WTC11 (cell line): ENCODE measurements at regions not wholly inside any gene's neighbourhood (a gene's known extent, or its start where the extent isn't known, plus 50 kb on each side); places are given as distances from the start of the nearest gene placed in this dataset.

Experiments used
- ATAC-seq: fragments of 200-7000 bp; cut with Tn5 transposase; 2 replicates; pipeline ENCODE4 v1.10.0; 2021; ENCODE audit warnings: mild to moderate bottlenecking, moderate library complexity
- CTCF ChIA-PET: fragments of 300-600 bp; sonication (Branson Sonifier 250); formaldehyde crosslinking; loops from one replicate; lab custom pipeline; 2021; ENCODE audit warnings: antibody characterized with exemption; lab: Charles Lee
- POLR2A ChIA-PET: fragments of 350-600 bp; sonication (Branson Sonifier 250); formaldehyde crosslinking; loops from one replicate; lab custom pipeline; 2021; ENCODE audit warnings: antibody characterized with exemption; lab: Charles Lee
- DNase-seq: peaks from one replicate; pipeline ENCODE4 v3.0.0; 2021; ENCODE audit warnings: low spot score
- H3K27ac Mint-ChIP-seq: 2 replicates; pipeline ENCODE4 v1.8.0; 2021; ENCODE audit warnings: mixed read lengths
- H3K27me3 Mint-ChIP-seq: 2 replicates; pipeline ENCODE4 v1.8.0; 2021; ENCODE audit warnings: low read depth, mild to moderate bottlenecking, moderate library complexity, mixed read lengths
- H3K36me3 Mint-ChIP-seq: 2 replicates; pipeline ENCODE4 v1.8.0; 2021; ENCODE audit warnings: mixed read lengths
- H3K4me1 Mint-ChIP-seq: 2 replicates; pipeline ENCODE4 v1.8.0; 2022; ENCODE audit warnings: mixed read lengths
- H3K4me3 Mint-ChIP-seq: 2 replicates; pipeline ENCODE4 v1.8.0; 2021; ENCODE audit warnings: mild to moderate bottlenecking, moderate library complexity, mixed read lengths
- H3K9me3 Mint-ChIP-seq: 2 replicates; pipeline ENCODE4 v1.8.0; 2021; ENCODE audit warnings: mixed read lengths
- AR ChIP-seq: fragments of 250-450 bp; sonication (Bioruptor Pico); IDR thresholded peaks from 2 replicates; pipeline ENCODE4 v1.9.0; 2021; ENCODE audit warnings: mild to moderate bottlenecking
- E2F1 ChIP-seq: sonication (generic); formaldehyde crosslinking; IDR thresholded peaks from 2 replicates; pipeline ENCODE4 v1.8.0; 2022; ENCODE audit warnings: mild to moderate bottlenecking, missing genetic modification reagents
- E2F4 ChIP-seq: sonication (generic); formaldehyde crosslinking; IDR thresholded peaks from 2 replicates; pipeline ENCODE4 v1.8.1; 2022; ENCODE audit warnings: low read depth, mild to moderate bottlenecking, moderate library complexity, missing genetic modification reagents, borderline replicate concordance
- ESRRA ChIP-seq: sonication (generic); formaldehyde crosslinking; IDR thresholded peaks from 2 replicates; pipeline ENCODE4 v1.8.1; 2022; ENCODE audit warnings: mild to moderate bottlenecking, missing genetic modification reagents, borderline replicate concordance
- GRHL2 ChIP-seq: fragments of 250-450 bp; sonication (Bioruptor Pico); IDR thresholded peaks from 2 replicates; pipeline ENCODE4 v1.8.0; 2022; ENCODE audit warnings: mild to moderate bottlenecking, moderate library complexity; ENCODE audit not compliant: insufficient replicate concordance, severe bottlenecking
- GTF2I ChIP-seq: fragments of 250-450 bp; sonication (Bioruptor Pico); conservative IDR thresholded peaks from 2 replicates; pipeline ENCODE4 v1.4.0; 2021; ENCODE audit warnings: mild to moderate bottlenecking
- JAZF1 ChIP-seq: fragments of 250-450 bp; sonication (Bioruptor Pico); IDR thresholded peaks from 2 replicates; pipeline ENCODE4 v1.9.0; 2021; ENCODE audit warnings: moderate library complexity, mild to moderate bottlenecking, inconsistent platforms
- KAT7 ChIP-seq: sonication (generic); formaldehyde crosslinking; IDR thresholded peaks from 2 replicates; pipeline ENCODE4 v1.8.1; 2023; ENCODE audit warnings: missing genetic modification reagents, mild to moderate bottlenecking, borderline replicate concordance
- MAX ChIP-seq: sonication (generic); formaldehyde crosslinking; IDR thresholded peaks from 2 replicates; pipeline ENCODE4 v1.8.0; 2022; ENCODE audit warnings: mild to moderate bottlenecking, missing genetic modification reagents
- MXD4 ChIP-seq: fragments of 250-450 bp; sonication (Bioruptor Pico); IDR thresholded peaks from 2 replicates; pipeline ENCODE4 v1.8.0; 2021; ENCODE audit warnings: mild to moderate bottlenecking, moderate library complexity, borderline replicate concordance
- NFYB ChIP-seq: sonication (generic); formaldehyde crosslinking; conservative IDR thresholded peaks from 2 replicates; pipeline ENCODE4 v1.8.0; 2022; ENCODE audit warnings: low read depth, missing genetic modification reagents
- NR1H2 ChIP-seq: sonication (generic); formaldehyde crosslinking; IDR thresholded peaks from 2 replicates; pipeline ENCODE4 v1.9.0; 2021; ENCODE audit warnings: mild to moderate bottlenecking, moderate library complexity, missing genetic modification reagents
- NR3C1 ChIP-seq: sonication (generic); formaldehyde crosslinking; conservative IDR thresholded peaks from 2 replicates; pipeline ENCODE4 v1.8.1; 2023; ENCODE audit warnings: low read depth, mild to moderate bottlenecking, missing genetic modification reagents
- RELA ChIP-seq: sonication (generic); formaldehyde crosslinking; IDR thresholded peaks from 2 replicates; pipeline ENCODE4 v1.8.1; 2022; ENCODE audit warnings: missing genetic modification reagents, mild to moderate bottlenecking, borderline replicate concordance
- USF2 ChIP-seq: sonication (generic); formaldehyde crosslinking; IDR thresholded peaks from 2 replicates; pipeline ENCODE4 v1.8.1; 2023; ENCODE audit warnings: mild to moderate bottlenecking, missing genetic modification reagents, moderate library complexity
- ZNF232 ChIP-seq: sonication (generic); formaldehyde crosslinking; IDR thresholded peaks from 2 replicates; pipeline ENCODE4 v1.8.0; 2022; ENCODE audit warnings: mild to moderate bottlenecking, missing genetic modification reagents
- ZNF423 ChIP-seq: fragments of 250-450 bp; sonication (Bioruptor Pico); IDR thresholded peaks from 2 replicates; pipeline ENCODE4 v2.1.2; 2022; ENCODE audit warnings: mild to moderate bottlenecking, moderate library complexity

DNA sequence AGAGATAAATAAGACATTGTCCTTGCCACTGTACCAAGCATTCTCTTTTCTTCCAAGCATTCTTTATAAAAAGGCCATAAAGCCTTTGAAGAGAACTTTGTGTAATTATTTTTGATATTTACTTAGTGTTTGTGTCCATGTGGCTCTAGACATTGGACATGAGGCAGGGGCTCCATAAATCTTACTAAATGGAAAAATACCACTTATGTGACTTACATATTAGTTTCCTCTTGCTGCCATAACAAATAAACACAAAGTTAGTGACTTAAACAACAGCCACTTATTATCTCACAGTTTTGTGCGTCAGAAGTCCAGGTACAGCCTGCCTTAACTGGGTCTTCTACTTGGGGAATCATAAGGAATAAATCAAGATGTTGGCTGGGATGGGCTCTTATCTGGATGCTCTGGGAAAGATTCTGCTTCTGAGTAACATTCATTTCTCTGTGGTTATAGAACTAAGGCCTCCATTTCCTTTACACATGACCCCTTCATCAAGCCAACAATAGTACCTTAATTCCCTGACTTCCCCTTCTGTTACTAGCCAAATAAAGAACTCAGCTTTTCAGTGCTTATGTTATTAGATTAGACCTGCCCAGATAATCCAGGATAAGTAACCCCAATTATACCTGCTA is 59.9 kb upstream of the COL8A1 start:
- no peak overlapping the region for H3K4me3 Mint-ChIP-seq
- ATAC-seq (no peak), DNase-seq (no peak)
- no peaks in the 10 kb centered on the region for H3K36me3 Mint-ChIP-seq
- ChIA-PET POLR2A (no interaction called here), CTCF (interaction anchor here (0.6 kb wide), 1 partner anchor 555 kb away, joined by 3 read pairs; no protein-coding TSS in a partner anchor)
- H3K27me3 Mint-ChIP-seq, result no peaks in the 10 kb centered on the region
- no peak overlapping the region for H3K27ac Mint-ChIP-seq
- peaks cover 7% of the 10 kb centered on the region for H3K9me3 Mint-ChIP-seq
- no peaks in the 10 kb centered on the region for H3K4me1 Mint-ChIP-seq
- TF ChIP-seq ZNF423 (CRISPR knock-in tag), result no peak
- no peak for TF ChIP-seq E2F4
- no peak for TF ChIP-seq JAZF1 (CRISPR knock-in tag)
- no peak for TF ChIP-seq GTF2I
- no peak for TF ChIP-seq USF2
- no peak for TF ChIP-seq GRHL2

GRCh38 chr3:99576904-99577559 is 61.4 kb upstream of the COL8A1 start:
- Mint-ChIP-seq H3K27ac (no peak overlapping the region), H3K4me1 (no peaks in the 10 kb centered on the region), H3K36me3 (no peaks in the 10 kb centered on the region), H3K4me3 (no peak overlapping the region), H3K27me3 (no peaks in the 10 kb centered on the region), H3K9me3 (peaks cover 7% of the 10 kb centered on the region)
- ATAC-seq (no peak), DNase-seq (no peak)
- POLR2A ChIA-PET, result no interaction called here
- TF ChIP-seq ZNF232 (CRISPR knock-in tag) (no peak), RELA (CRISPR knock-in tag) (no peak), KAT7 (CRISPR knock-in tag) (no peak), NR1H2 (CRISPR knock-in tag) (no peak), MXD4 (no peak), NR3C1 (CRISPR knock-in tag) (no peak), E2F1 (CRISPR knock-in tag) (no peak), NFYB (no peak), AR (CRISPR knock-in tag) (no peak), ESRRA (CRISPR knock-in tag) (no peak), JAZF1 (CRISPR knock-in tag) (no peak), MAX (CRISPR knock-in tag) (no peak)
- CTCF ChIA-PET, result no interaction called here
